SK-N-SH (cell line): ENCODE measurements at regions not wholly inside any gene's neighbourhood (a gene's known extent, or its start where the extent isn't known, plus 50 kb on each side); places are given as distances from the start of the nearest gene placed in this dataset.

Source experiments
- CTCF ChIA-PET: fragments of 300-600, 350-600 bp; formaldehyde crosslinking; extraction: SDS; loops from one replicate; lab custom pipeline; 2021; lab: Yijun Ruan, JAX
- POLR2A ChIA-PET: fragments of 350-600 bp; sonication (Branson Sonifier 250); formaldehyde crosslinking; extraction: SDS; loops from one replicate; lab custom pipeline; 2020; ENCODE audit warnings: antibody characterized with exemption, inconsistent platforms; lab: Yijun Ruan, JAX
- DNase-seq: peaks from one replicate; pipeline ENCODE4 v3.0.0; 2012
- H2AFZ ChIP-seq: fragments of 200-600 bp; sonication (generic); 2 replicates; pipeline ENCODE4 v1.8.1; 2016; ENCODE audit warnings: antibody characterized with exemption, mild to moderate bottlenecking, low read depth
- H3F3A ChIP-seq: fragments of 200-600 bp; sonication (generic); replicated peaks from 2 replicates; pipeline ENCODE3; 2016; ENCODE audit warnings: antibody characterized with exemption, mild to moderate bottlenecking; ENCODE audit not compliant: insufficient read depth
- H3K27ac ChIP-seq, 2 experiments: fragments of 200-500 bp in 1 of 2; fragments of 200-600 bp in 1 of 2; sonication (Bioruptor generic) in 1 of 2; sonication (generic), shearing (Covaris generic) in 1 of 2; 2 replicates each; pipeline versions ENCODE4 v1.5.1 to v1.6.1; 2014 to 2016; ENCODE audit warnings: low read depth in 2 of 2, inconsistent platforms in 1 of 2, low read length in 1 of 2, mild to moderate bottlenecking in 1 of 2, mixed read lengths in 1 of 2
- H3K27me3 ChIP-seq: fragments of 200-600 bp; sonication (generic), shearing (Covaris generic); 2 replicates; pipeline ENCODE4 v1.6.1; 2016; ENCODE audit warnings: mixed run types; ENCODE audit not compliant: insufficient read depth
- H3K36me3 ChIP-seq, 2 experiments: fragments of 200-500 bp in 1 of 2; fragments of 200-600 bp in 1 of 2; sonication (Bioruptor generic) in 1 of 2; sonication (generic) in 1 of 2; replicated peaks in 1 of 2; 2 replicates each; pipeline versions ENCODE3 to v1.5.1; 2014 to 2016; ENCODE audit warnings: low read length in 1 of 2, mild to moderate bottlenecking in 1 of 2; ENCODE audit not compliant: insufficient read depth in 2 of 2, control insufficient read depth in 1 of 2
- H3K4me1 ChIP-seq, 2 experiments: fragments of 200-500 bp in 1 of 2; fragments of 200-600 bp in 1 of 2; sonication (Bioruptor generic) in 1 of 2; sonication (generic), shearing (Covaris generic) in 1 of 2; 2 replicates each; pipeline versions ENCODE4 v1.5.1 to v1.6.1; 2014 to 2016; ENCODE audit warnings: low read depth in 1 of 2, low read length in 1 of 2, mixed run types in 1 of 2; ENCODE audit not compliant: insufficient read depth in 2 of 2, control insufficient read depth in 1 of 2
- H3K4me2 ChIP-seq: fragments of 200-600 bp; sonication (generic), shearing (Covaris generic); 2 replicates; pipeline ENCODE4 v1.6.1; 2017; ENCODE audit warnings: mixed run types
- H3K4me3 ChIP-seq, 2 experiments: fragments of 200-500 bp in 1 of 2; fragments of 200-600 bp in 1 of 2; sonication (Bioruptor generic) in 1 of 2; sonication (generic), shearing (Covaris generic) in 1 of 2; 2 replicates each; pipeline versions ENCODE4 v1.5.1 to v1.8.1; 2014 to 2016; ENCODE audit warnings: low read depth in 2 of 2, inconsistent platforms in 1 of 2, low read length in 1 of 2, mild to moderate bottlenecking in 1 of 2, mixed read lengths in 1 of 2, moderate library complexity in 1 of 2
- H3K79me2 ChIP-seq: fragments of 200-600 bp; sonication (generic); 2 replicates; pipeline ENCODE4 v1.8.1; 2017; ENCODE audit warnings: mild to moderate bottlenecking; ENCODE audit not compliant: insufficient read depth
- H3K9ac ChIP-seq: fragments of 200-600 bp; sonication (generic); 2 replicates; pipeline ENCODE4 v1.6.1; 2017; ENCODE audit warnings: mixed run types
- H3K9me2 ChIP-seq: fragments of 200-600 bp; sonication (generic); 2 replicates; pipeline ENCODE4 v1.6.1; 2017; ENCODE audit warnings: mixed run types
- H3K9me3 ChIP-seq: fragments of 200-600 bp; sonication (generic); 2 replicates; pipeline ENCODE4 v1.6.1; 2017; ENCODE audit warnings: mixed run types, mild to moderate bottlenecking, moderate library complexity
- H4K20me1 ChIP-seq: fragments of 200-600 bp; sonication (generic); 2 replicates; pipeline ENCODE4 v1.6.1; 2017; ENCODE audit warnings: mild to moderate bottlenecking, mixed run types; ENCODE audit not compliant: insufficient read depth
- GATA2 ChIP-seq: sonication (generic); formaldehyde crosslinking; IDR thresholded peaks from 2 replicates; pipeline ENCODE4 v1.5.0; 2020; ENCODE audit warnings: mild to moderate bottlenecking, missing genetic modification reagents
- JUND ChIP-seq: IDR thresholded peaks from 2 replicates; pipeline ENCODE4 v1.4.0; 2012
- SMC3 ChIP-seq: IDR thresholded peaks from 2 replicates; pipeline ENCODE4 v1.6.1; 2012; ENCODE audit warnings: low read depth, low read length, improper control_type of control experiment
- TEAD4 ChIP-seq: IDR thresholded peaks from 2 replicates; pipeline ENCODE4 v1.4.0; 2012; ENCODE audit warnings: mild to moderate bottlenecking, borderline replicate concordance; ENCODE audit not compliant: insufficient read depth
- YY1 ChIP-seq: IDR thresholded peaks from 2 replicates; pipeline ENCODE4 v1.4.0; 2012; ENCODE audit warnings: low read depth, mild to moderate bottlenecking
- WGBS: methylation state at CpG from one replicate; pipeline ENCODE4 v1.1.6; 2017; ENCODE audit warnings: low lambda C conversion rate; 5-methylcytosine and 5-hydroxymethylcytosine counted together
- TF ChIP-seq, protein P1 (sequence below): IDR thresholded peaks from 2 replicates; pipeline ENCODE4 v1.6.1; 2012; ENCODE audit warnings: mild to moderate bottlenecking, low read depth, low read length, moderate library complexity
- TF ChIP-seq, protein P2 (sequence below): IDR thresholded peaks from 2 replicates; pipeline ENCODE4 v1.4.0; 2012; ENCODE audit warnings: low read depth, borderline replicate concordance
- TF ChIP-seq, protein P3 (sequence below): fragments of 150-350 bp; IDR thresholded peaks from 2 replicates; pipeline ENCODE4 v1.6.1; 2017; ENCODE audit warnings: antibody characterized with exemption, low read length, low read depth, borderline replicate concordance
- TF ChIP-seq, protein P4 (sequence below): IDR thresholded peaks from 2 replicates; pipeline ENCODE4; 2012

DNA sequence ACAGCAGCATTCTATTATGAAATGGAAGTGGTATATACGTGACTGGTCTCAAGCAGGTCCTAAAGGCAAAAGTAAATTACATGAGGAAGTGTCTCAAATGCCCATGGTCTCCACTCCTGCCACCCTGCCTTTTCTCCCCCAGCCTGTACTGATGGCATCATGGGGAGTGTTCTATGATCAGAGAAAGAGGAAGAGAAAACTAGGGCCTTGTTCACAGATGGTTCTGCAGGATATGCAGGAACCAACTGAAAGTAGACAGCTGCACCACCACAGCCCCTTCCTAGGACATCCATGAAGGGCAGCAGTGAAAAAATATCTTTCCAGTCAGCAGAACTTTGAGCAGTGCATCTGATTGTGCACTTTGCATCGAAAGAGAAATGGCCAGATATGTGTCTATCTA, 901.5 kb downstream of the ARAP2 start (continued):
- TF ChIP-seq, protein P1, sequence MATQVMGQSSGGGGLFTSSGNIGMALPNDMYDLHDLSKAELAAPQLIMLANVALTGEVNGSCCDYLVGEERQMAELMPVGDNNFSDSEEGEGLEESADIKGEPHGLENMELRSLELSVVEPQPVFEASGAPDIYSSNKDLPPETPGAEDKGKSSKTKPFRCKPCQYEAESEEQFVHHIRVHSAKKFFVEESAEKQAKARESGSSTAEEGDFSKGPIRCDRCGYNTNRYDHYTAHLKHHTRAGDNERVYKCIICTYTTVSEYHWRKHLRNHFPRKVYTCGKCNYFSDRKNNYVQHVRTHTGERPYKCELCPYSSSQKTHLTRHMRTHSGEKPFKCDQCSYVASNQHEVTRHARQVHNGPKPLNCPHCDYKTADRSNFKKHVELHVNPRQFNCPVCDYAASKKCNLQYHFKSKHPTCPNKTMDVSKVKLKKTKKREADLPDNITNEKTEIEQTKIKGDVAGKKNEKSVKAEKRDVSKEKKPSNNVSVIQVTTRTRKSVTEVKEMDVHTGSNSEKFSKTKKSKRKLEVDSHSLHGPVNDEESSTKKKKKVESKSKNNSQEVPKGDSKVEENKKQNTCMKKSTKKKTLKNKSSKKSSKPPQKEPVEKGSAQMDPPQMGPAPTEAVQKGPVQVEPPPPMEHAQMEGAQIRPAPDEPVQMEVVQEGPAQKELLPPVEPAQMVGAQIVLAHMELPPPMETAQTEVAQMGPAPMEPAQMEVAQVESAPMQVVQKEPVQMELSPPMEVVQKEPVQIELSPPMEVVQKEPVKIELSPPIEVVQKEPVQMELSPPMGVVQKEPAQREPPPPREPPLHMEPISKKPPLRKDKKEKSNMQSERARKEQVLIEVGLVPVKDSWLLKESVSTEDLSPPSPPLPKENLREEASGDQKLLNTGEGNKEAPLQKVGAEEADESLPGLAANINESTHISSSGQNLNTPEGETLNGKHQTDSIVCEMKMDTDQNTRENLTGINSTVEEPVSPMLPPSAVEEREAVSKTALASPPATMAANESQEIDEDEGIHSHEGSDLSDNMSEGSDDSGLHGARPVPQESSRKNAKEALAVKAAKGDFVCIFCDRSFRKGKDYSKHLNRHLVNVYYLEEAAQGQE: no peak
- TF ChIP-seq JUND (no peak), TEAD4 (no peak)
- TF ChIP-seq, protein P2, sequence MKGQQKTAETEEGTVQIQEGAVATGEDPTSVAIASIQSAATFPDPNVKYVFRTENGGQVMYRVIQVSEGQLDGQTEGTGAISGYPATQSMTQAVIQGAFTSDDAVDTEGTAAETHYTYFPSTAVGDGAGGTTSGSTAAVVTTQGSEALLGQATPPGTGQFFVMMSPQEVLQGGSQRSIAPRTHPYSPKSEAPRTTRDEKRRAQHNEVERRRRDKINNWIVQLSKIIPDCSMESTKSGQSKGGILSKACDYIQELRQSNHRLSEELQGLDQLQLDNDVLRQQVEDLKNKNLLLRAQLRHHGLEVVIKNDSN: no peak
- TF ChIP-seq, protein P3, sequence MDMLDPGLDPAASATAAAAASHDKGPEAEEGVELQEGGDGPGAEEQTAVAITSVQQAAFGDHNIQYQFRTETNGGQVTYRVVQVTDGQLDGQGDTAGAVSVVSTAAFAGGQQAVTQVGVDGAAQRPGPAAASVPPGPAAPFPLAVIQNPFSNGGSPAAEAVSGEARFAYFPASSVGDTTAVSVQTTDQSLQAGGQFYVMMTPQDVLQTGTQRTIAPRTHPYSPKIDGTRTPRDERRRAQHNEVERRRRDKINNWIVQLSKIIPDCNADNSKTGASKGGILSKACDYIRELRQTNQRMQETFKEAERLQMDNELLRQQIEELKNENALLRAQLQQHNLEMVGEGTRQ: no peak

DNA sequence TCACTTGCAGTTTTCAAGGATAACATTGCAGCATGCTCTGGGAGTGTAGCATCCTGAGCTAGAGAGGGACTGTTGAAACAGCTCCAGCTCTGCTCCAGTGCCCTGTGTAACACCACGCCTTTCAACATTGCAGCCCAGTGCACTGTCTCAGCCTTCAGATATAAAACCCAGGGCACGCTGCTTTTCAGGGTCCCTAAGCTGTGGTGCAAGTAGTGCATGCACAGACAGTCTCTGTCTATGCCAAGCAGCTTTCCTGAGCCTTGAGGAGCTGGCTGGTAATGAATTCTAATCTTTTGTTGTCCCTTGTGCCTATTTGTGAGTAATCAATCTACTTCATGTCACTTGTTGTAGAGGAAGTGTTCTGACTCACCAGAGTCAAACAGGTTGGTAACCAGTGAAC, 897.0 kb downstream of the ARAP2 start:
- POLR2A ChIA-PET: no interaction called here
- Histone ChIP-seq H3K79me2 (no peaks in the 10 kb centered on the region), H3K4me2 (no peak overlapping the region), H3F3A (no peaks in the 10 kb centered on the region), H3K9me3 (no peaks in the 10 kb centered on the region), H3K9me2 (no peaks in the 10 kb centered on the region), H3K9ac (no peak overlapping the region), H3K27ac (no peak overlapping the region), H3K36me3 (no peaks in the 10 kb centered on the region), H3K4me1 (no peaks in the 10 kb centered on the region), H4K20me1 (no peaks in the 10 kb centered on the region), H2AFZ (no peak overlapping the region), H3K27me3 (no peaks in the 10 kb centered on the region), H3K4me3 (no peak overlapping the region)
- CTCF ChIA-PET: interaction anchor here (1.1 kb wide), 1 partner anchor 13 kb away, joined by 4 read pairs; no protein-coding TSS in a partner anchor
- TF ChIP-seq, protein P4, sequence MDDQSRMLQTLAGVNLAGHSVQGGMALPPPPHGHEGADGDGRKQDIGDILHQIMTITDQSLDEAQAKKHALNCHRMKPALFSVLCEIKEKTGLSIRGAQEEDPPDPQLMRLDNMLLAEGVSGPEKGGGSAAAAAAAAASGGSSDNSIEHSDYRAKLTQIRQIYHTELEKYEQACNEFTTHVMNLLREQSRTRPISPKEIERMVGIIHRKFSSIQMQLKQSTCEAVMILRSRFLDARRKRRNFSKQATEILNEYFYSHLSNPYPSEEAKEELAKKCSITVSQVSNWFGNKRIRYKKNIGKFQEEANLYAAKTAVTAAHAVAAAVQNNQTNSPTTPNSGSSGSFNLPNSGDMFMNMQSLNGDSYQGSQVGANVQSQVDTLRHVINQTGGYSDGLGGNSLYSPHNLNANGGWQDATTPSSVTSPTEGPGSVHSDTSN: no peak
- TF ChIP-seq, protein P1: no peak
- TF ChIP-seq YY1 (no peak), SMC3 (no peak), GATA2 (no peak)
- 11% methylated on average over 2 of the region's 2 CpGs for WGBS
- DNase-seq: no peak
